Pulmonary artery endothelial cell (primary cell): ENCODE measurements at regions not wholly inside any gene's neighbourhood (a gene's known extent, or its start where the extent isn't known, plus 50 kb on each side); places are given as distances from the start of the nearest gene placed in this dataset.
"Not testable (repeated sequence)": the region's sequence is repeated elsewhere in the genome, so short reads cannot be mapped to it uniquely, and the experiment has no call there.

Experiments used
- DNase-seq: peaks from one replicate; pipeline ENCODE4 v3.0.0-alpha.2; 2011; ENCODE audit warnings: low read depth, low spot score

- not testable (repeated sequence) for DNase-seq
Observed at GRCh38 chr12:9312406-9313392, 104.5 kb upstream of the PZP start.

GRCh38 chr12:9311454-9311853 lies 103.3 kb upstream of the PZP start:
- DNase-seq: not testable (repeated sequence)

GRCh38 chr12:9310645-9311044 lies 102.5 kb upstream of the PZP start:
- DNase-seq: not testable (repeated sequence)

- DNase-seq: not testable (repeated sequence)
Observed at GRCh38 chr12:9309749-9310148, 101.6 kb upstream of the PZP start.

GRCh38 chr12:9308745-9309144 lies 100.5 kb upstream of the PZP start:
- DNase-seq: not testable (repeated sequence)

GRCh38 chr12:9308163-9308562 lies 100.0 kb upstream of the PZP start:
- not testable (repeated sequence) for DNase-seq

GRCh38 chr12:9307255-9307654 lies 99.1 kb upstream of the PZP start:
- DNase-seq: not testable (repeated sequence)

- not testable (repeated sequence) for DNase-seq
Observed at GRCh38 chr12:9306004-9306403, 97.8 kb upstream of the PZP start.

- DNase-seq: not testable (repeated sequence)
Observed at GRCh38 chr12:9304540-9304939, 96.3 kb upstream of the PZP start.

GRCh38 chr12:9295872-9296271 lies 87.7 kb upstream of the PZP start:
- DNase-seq: not testable (repeated sequence)

- DNase-seq: not testable (repeated sequence)
Observed at GRCh38 chr12:9294072-9294620, 86.0 kb upstream of the PZP start.

- DNase-seq: not testable (repeated sequence)
Observed at GRCh38 chr12:9293391-9293790, 85.2 kb upstream of the PZP start.

- DNase-seq: not testable (repeated sequence)
Observed at GRCh38 chr12:9289984-9290383, 81.8 kb upstream of the PZP start.

GRCh38 chr12:9284724-9285123 lies 76.5 kb upstream of the PZP start:
- not testable (repeated sequence) for DNase-seq

- not testable (repeated sequence) for DNase-seq
Observed at GRCh38 chr12:9284197-9284596, 76.0 kb upstream of the PZP start.

- DNase-seq: peak; percentile 8
Observed at GRCh38 chr12:9283346-9284095, 75.3 kb upstream of the PZP start.

GRCh38 chr12:9276990-9277389 lies 68.8 kb upstream of the PZP start:
- no peak for DNase-seq

GRCh38 chr12:9273276-9273675 lies 65.1 kb upstream of the PZP start:
- no peak for DNase-seq

GRCh38 chr12:9271875-9272274 lies 63.7 kb upstream of the PZP start:
- DNase-seq: no peak

- DNase-seq: no peak
Observed at GRCh38 chr12:9264546-9264945, 56.4 kb upstream of the PZP start.

- DNase-seq: no peak
Observed at GRCh38 chr12:9260931-9261330, 52.7 kb upstream of the PZP start.

GRCh38 chr12:9258676-9259075 lies 50.5 kb upstream of the PZP start:
- DNase-seq: no peak
